NCI-H526 treated with DMSO at 0.1 percent for 48 hours (cell line): ENCODE measurements at regions not wholly inside any gene's neighbourhood (a gene's known extent, or its start where the extent isn't known, plus 50 kb on each side); places are given as distances from the start of the nearest gene placed in this dataset.
"Not testable (repeated sequence)": the region's sequence is repeated elsewhere in the genome, so short reads cannot be mapped to it uniquely, and the experiment has no call there.

Experiments
- DNase-seq: peaks from one replicate; lab custom pipeline; 2025; lab: John Stamatoyannopoulos, UW

- no peak for DNase-seq
Observed at GRCh38 chr9:82911996-82912395, 150.9 kb downstream of the RASEF start.

- no peak for DNase-seq
Observed at GRCh38 chr9:82912645-82913044, 150.3 kb downstream of the RASEF start.

GRCh38 chr9:82916238-82916637, 146.7 kb downstream of the RASEF start:
- DNase-seq = not testable (repeated sequence)

GRCh38 chr9:82920154-82920553, 142.8 kb downstream of the RASEF start:
- DNase-seq = peak; percentile 7

- no peak for DNase-seq
Observed at GRCh38 chr9:82922686-82923085, 140.3 kb downstream of the RASEF start.

GRCh38 chr9:82923092-82923911, 139.6 kb downstream of the RASEF start:
- peak; percentile 71 for DNase-seq

- peak; percentile 30 for DNase-seq
Observed at GRCh38 chr9:82923912-82924605, 138.9 kb downstream of the RASEF start.
